ENCODE measurements at regions not wholly inside any gene's neighbourhood (a gene's known extent, or its start where the extent isn't known, plus 50 kb on each side); places are given as distances from the start of the nearest gene placed in this dataset.

GRCh38 chr16:7820816-7821215 is 488.2 kb downstream of the RBFOX1 start:
- no peak for TF ChIP-seq CTCF (IDR thresholded peaks at IDR 0.05; ENCODE audit: low read length)
- no peak for TF ChIP-seq EZH2 (optimal IDR thresholded peaks at IDR 0.05; ENCODE audit: low read depth, low read length)
- TF ChIP-seq EZH2phosphoT487 (IDR thresholded peaks at IDR 0.05; ENCODE audit: low read length): no peak

All from MM.1S (cell line).